ENCODE measurements at regions not wholly inside any gene's neighbourhood (a gene's known extent, or its start where the extent isn't known, plus 50 kb on each side); places are given as distances from the start of the nearest gene placed in this dataset.

- TF ChIP-seq, protein P1, sequence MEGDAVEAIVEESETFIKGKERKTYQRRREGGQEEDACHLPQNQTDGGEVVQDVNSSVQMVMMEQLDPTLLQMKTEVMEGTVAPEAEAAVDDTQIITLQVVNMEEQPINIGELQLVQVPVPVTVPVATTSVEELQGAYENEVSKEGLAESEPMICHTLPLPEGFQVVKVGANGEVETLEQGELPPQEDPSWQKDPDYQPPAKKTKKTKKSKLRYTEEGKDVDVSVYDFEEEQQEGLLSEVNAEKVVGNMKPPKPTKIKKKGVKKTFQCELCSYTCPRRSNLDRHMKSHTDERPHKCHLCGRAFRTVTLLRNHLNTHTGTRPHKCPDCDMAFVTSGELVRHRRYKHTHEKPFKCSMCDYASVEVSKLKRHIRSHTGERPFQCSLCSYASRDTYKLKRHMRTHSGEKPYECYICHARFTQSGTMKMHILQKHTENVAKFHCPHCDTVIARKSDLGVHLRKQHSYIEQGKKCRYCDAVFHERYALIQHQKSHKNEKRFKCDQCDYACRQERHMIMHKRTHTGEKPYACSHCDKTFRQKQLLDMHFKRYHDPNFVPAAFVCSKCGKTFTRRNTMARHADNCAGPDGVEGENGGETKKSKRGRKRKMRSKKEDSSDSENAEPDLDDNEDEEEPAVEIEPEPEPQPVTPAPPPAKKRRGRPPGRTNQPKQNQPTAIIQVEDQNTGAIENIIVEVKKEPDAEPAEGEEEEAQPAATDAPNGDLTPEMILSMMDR (IDR thresholded peaks at IDR 0.05; ENCODE audit: insufficient read depth, low read depth, low read length), result no peak
- no peak for TF ChIP-seq EZH2 (IDR thresholded peaks at IDR 0.05; ENCODE audit: insufficient read depth, low read length)
These were observed 226.9 kb downstream of the WDR11 start for GRCh38 chr10:121078036-121078435.

Data from astrocyte (in vitro differentiated cells and primary cell).